Left lung (tissue), 4 donors: ENCODE measurements at regions not wholly inside any gene's neighbourhood (a gene's known extent, or its start where the extent isn't known, plus 50 kb on each side); places are given as distances from the start of the nearest gene placed in this dataset.

ENCODE experiments used
- ATAC-seq: fragments of 200-7000 bp; cut with Tn5 transposase; one replicate; pipeline ENCODE4 v1.9.1; 2020; ENCODE audit warnings: moderate library complexity
- DNase-seq, 4 donors: peaks; one replicate each; pipeline ENCODE4 v3.0.0-alpha.2; 2013 to 2020
- H3K27ac ChIP-seq, 2 donors: fragments of 200-600 bp; sonication (generic) in 1 of 2; one replicate each; pipeline versions ENCODE4 v1.5.0 to v1.8.0; 2020 to 2021
- H3K27me3 ChIP-seq, 2 donors: fragments of 200-600 bp; sonication (generic) in 1 of 2; one replicate each; pipeline versions ENCODE4 v1.5.0 to v1.8.0; 2020 to 2021
- H3K36me3 ChIP-seq, 2 donors: fragments of 200-600 bp; sonication (generic) in 1 of 2; one replicate each; pipeline versions ENCODE4 v1.5.0 to v1.8.0; 2020 to 2021
- H3K4me1 ChIP-seq, 2 donors: fragments of 200-600 bp; one replicate each; pipeline ENCODE4 v1.8.0; 2021
- H3K4me3 ChIP-seq, 2 donors: fragments of 200-600 bp; sonication (generic) in 1 of 2; one replicate each; pipeline versions ENCODE4 v1.5.0 to v1.8.0; 2020 to 2021; ENCODE audit warnings: mild to moderate bottlenecking in 1 of 2
- H3K9me3 ChIP-seq, 2 donors: fragments of 200-600 bp; sonication (generic) in 1 of 2; one replicate each; pipeline versions ENCODE4 v1.5.0 to v1.8.0; 2020 to 2021
- CTCF ChIP-seq, 2 donors: fragments of 200-600 bp; sonication (generic) in 1 of 2; IDR thresholded peaks; one replicate each; pipeline versions ENCODE4 v1.5.0 to v1.8.0; 2021; ENCODE audit warnings: antibody characterized with exemption in 2 of 2
- intact Hi-C, 2 donors: fragments of 100-400 bp; cut with DNase I; formaldehyde crosslinking; loops; one replicate each; pipeline versions ENCODE4 v1.11.2 to v1.14.2; 2022
- donor health status: DM: no; HTN: yes; CAD: no.
- donor health status: DM: no; HTN: no; CAD: no.

GRCh38 chr5:167460449-167461020 is 830.9 kb upstream of the WWC1 start:
- intact Hi-C loops: no loop called here
- Histone ChIP-seq H3K36me3 (no peaks in the 10 kb centered on the region), H3K4me1 (no peaks in the 10 kb centered on the region), H3K4me3 (no peak overlapping the region), H3K27me3 (no peaks in the 10 kb centered on the region), H3K9me3 (peaks cover 0 to 2% of the 10 kb centered on the region in 2 donors), H3K27ac (no peak overlapping the region)
- no peak for TF ChIP-seq CTCF (IDR thresholded peaks at IDR 0.05)
- ATAC-seq: no peak
- DNase-seq: no peak

GRCh38 chr5:167463939-167464338 is 827.5 kb upstream of the WWC1 start:
- DNase-seq: no peak
- Histone ChIP-seq H3K4me3 (no peak overlapping the region), H3K9me3 (peaks cover 0 to 2% of the 10 kb centered on the region in 2 donors), H3K4me1 (no peaks in the 10 kb centered on the region), H3K36me3 (no peaks in the 10 kb centered on the region), H3K27ac (no peak overlapping the region), H3K27me3 (no peaks in the 10 kb centered on the region)
- no peak for ATAC-seq
- no peak for TF ChIP-seq CTCF (IDR thresholded peaks at IDR 0.05)
- intact Hi-C loops: no loop called here

- H3K27me3 ChIP-seq: no peaks in the 10 kb centered on the region
- no peak for TF ChIP-seq CTCF (IDR thresholded peaks at IDR 0.05)
- DNase-seq (no peak), ATAC-seq (no peak)
- no peaks in the 10 kb centered on the region for H3K36me3 ChIP-seq
- no peaks in the 10 kb centered on the region for H3K4me1 ChIP-seq
- no peak overlapping the region for H3K27ac ChIP-seq
- intact Hi-C loops: no loop called here
- H3K4me3 ChIP-seq: no peak overlapping the region
- peaks cover 0 to 2% of the 10 kb centered on the region in 2 donors for H3K9me3 ChIP-seq
Measured at GRCh38 chr5:167466992-167467391, 824.5 kb upstream of the WWC1 start.

- intact Hi-C loops: no loop called here
- H3K9me3 ChIP-seq: no peaks in the 10 kb centered on the region
- no peaks in the 10 kb centered on the region for H3K36me3 ChIP-seq
- DNase-seq (no peak), ATAC-seq (no peak)
- no peak for TF ChIP-seq CTCF (IDR thresholded peaks at IDR 0.05)
- no peak overlapping the region for H3K27ac ChIP-seq
- no peaks in the 10 kb centered on the region for H3K27me3 ChIP-seq
- no peaks in the 10 kb centered on the region for H3K4me1 ChIP-seq
- H3K4me3 ChIP-seq: no peak overlapping the region
Measured at GRCh38 chr5:167472566-167473108, 818.8 kb upstream of the WWC1 start.

GRCh38 chr5:167478188-167478587 is 813.3 kb upstream of the WWC1 start:
- no peaks in the 10 kb centered on the region for H3K9me3 ChIP-seq
- intact Hi-C loops: no loop called here
- H3K27ac ChIP-seq: no peak overlapping the region
- no peaks in the 10 kb centered on the region for H3K27me3 ChIP-seq
- H3K36me3 ChIP-seq: no peaks in the 10 kb centered on the region
- ATAC-seq (no peak), DNase-seq (no peak)
- TF ChIP-seq CTCF (IDR thresholded peaks at IDR 0.05): no peak
- H3K4me1 ChIP-seq: no peaks in the 10 kb centered on the region
- no peak overlapping the region for H3K4me3 ChIP-seq
